T-helper 1 cell (primary cell): ENCODE measurements at regions not wholly inside any gene's neighbourhood (a gene's known extent, or its start where the extent isn't known, plus 50 kb on each side); places are given as distances from the start of the nearest gene placed in this dataset.

Source experiments
- DNase-seq, 5 donors: peaks; one replicate each; pipeline ENCODE4 v3.0.0-alpha.2; 2012 to 2020

DNA sequence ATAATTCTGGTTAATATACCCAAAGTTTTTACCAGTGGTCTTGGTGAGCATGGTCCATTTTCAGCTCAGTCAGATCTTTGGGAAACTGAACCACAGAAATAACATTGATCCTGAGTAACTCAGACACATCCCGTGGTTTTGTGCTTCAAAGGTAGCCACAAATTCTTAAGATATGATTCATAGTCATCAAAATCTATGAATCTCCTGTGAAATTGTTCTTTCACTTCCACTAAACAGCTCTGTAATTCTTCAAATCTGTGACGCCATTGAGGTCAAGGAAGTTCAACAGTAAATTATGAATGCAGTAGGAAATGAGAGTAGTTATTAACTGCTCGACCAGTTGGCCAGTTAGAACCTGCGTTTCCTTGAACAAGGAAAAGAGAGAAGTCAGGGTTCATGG is 147.3 kb downstream of the IRS1 start:
- DNase-seq, result peak in 1 of 5 donors; percentile 80

- DNase-seq, result peak in 2 of 5 donors; percentile 6 to 91
Observed at GRCh38 chr2:226649871-226650660, 149.6 kb downstream of the IRS1 start.

- no peak for DNase-seq
Observed at GRCh38 chr2:226649201-226649600, 150.4 kb downstream of the IRS1 start.

DNA sequence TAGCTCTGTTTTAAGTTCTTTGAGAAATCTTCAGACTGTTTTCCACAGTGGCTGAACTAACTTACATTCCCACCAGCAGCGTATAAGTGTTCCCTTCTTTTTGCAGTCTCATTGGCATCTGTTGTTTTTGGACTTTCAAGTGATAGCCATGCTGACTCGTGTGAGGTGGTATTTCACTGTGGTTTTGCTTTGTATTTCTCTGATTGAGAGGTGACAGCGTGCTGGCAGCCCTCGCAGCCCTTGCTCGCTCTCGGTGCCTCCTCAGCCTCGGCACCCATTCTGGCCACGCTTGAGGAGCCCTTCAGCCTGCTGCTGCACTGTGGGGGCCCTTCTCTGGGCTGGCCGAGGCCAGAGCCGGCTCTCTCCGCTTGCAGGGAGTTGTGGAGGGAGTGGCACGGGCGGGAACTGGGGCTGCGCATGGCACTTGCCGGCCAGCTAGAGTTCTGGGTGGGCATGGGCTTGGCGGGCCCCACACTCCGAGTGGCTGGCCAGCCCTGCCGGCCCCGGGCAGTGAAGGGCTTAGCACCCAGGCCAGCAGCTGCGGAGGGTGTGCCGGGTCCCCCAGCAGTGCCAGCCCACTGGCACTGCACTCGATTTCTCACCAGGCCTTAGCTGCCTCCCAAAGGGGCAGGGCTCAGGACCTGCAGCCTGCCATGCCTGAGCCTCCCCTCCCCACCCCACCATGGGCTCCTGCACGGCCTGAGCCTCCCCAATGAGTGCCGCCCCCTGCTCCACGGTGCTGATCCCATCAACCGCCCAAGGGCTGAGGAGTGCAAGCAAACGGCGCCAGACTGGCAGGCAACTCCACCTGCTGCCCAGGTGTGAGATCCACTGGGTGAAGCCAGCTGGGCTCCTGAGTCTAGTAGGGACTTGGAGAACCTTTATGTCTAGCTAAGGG is 151.8 kb downstream of the IRS1 start:
- DNase-seq, result no peak

- DNase-seq, result no peak
Observed at GRCh38 chr2:226644399-226644865, 155.2 kb downstream of the IRS1 start.

DNA sequence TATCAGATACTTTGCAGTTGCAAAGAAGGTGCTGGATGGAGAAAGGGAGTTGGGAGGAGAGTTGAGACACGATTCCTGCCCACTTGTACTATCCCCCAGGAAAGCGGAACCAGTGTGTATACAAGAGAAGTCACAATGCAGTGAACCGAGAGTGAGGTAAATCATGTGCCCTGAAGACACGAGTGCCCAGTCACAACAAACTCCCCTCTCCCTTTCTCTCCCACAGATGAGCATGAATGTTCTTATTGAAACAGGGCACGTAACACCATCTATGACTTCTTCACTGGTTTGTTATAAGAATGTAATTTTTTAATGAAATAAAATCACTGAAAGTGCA is 155.7 kb downstream of the IRS1 start:
- DNase-seq, result no peak

- DNase-seq, result no peak
Observed at GRCh38 chr2:226643030-226643945, 156.3 kb downstream of the IRS1 start.

GRCh38 chr2:226641008-226641407 is 158.6 kb downstream of the IRS1 start:
- DNase-seq, result no peak

GRCh38 chr2:226640501-226640900 is 159.1 kb downstream of the IRS1 start:
- no peak for DNase-seq

DNA sequence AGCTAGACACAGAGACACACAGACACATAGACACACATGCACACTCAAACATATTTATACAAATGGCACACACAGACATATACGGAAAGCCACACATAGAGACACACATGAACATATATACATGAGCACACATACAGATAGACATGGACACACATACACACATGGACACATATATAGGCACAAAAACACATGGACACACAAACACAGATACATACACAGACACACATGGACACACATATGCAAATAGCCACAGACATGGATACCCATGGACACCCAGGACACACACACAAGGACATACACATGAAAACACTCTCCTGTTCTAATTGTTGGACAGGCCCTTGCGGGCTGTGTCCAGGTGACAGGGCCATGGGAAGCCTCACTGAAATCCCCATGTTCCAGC is 160.1 kb downstream of the IRS1 start:
- DNase-seq, result no peak

GRCh38 chr2:226638576-226638975 is 161.0 kb downstream of the IRS1 start:
- no peak for DNase-seq

DNA sequence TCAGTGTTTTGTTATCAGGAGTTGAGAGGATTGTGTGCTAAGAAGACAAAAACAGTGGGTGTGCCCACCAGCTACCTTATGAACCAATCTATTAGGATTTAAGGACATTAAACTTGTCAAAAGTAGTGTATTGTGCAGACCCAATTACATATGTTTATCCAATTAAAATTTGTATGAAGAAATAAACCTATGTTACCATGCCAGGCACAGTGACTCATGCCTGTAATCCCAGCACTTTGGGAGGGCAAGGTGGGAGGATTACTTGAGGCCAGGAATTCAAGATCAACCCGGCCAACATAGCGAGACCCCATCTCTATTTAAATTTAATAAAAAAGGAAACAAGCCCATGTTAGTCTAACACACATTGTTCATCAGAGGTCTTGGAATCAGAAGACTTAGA is 162.2 kb downstream of the IRS1 start:
- DNase-seq, result no peak

DNA sequence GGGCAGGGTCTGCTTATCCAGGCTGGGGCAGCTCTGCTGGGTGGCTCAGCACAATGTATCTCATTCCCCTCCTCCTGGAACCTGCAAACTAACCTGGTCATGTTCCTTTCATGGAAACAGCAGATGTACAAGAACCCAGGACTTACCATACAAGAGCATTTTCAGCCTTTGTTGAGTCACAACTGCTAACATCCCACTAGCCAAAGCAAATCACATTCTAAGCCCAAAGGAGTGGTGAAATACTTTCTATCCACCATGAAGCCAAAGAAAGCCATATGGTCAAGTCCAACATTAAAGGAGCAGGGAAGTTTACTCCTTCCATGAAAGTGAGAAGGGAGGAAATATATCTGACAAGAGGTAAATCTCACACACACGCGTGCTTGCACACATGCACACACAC is 163.0 kb downstream of the IRS1 start:
- DNase-seq, result no peak

GRCh38 chr2:226634943-226635604 is 164.5 kb downstream of the IRS1 start:
- DNase-seq, result no peak

- no peak for DNase-seq
Observed at GRCh38 chr2:226631671-226632070, 167.9 kb downstream of the IRS1 start.

DNA sequence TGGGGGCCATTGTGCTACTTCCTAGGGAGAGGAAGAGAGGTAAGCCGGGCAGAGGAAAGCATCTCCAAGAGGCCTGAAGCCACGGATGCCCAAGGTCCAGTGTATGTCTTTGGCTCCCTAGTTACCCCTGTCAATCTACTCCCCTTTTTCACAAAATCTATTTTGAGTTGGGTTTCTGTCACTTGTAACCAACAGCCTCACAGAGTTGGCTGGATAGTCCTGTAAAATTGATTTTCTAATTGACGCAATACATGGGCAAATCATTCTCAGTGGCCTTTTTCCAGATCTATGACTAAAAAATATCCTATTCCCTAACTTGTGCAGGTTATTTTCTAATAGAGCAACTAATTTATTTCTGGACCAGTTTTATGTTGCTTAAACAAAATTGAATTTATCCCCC is 168.4 kb downstream of the IRS1 start:
- DNase-seq, result no peak

- DNase-seq, result no peak
Observed at GRCh38 chr2:226625946-226626345, 173.7 kb downstream of the IRS1 start.

DNA sequence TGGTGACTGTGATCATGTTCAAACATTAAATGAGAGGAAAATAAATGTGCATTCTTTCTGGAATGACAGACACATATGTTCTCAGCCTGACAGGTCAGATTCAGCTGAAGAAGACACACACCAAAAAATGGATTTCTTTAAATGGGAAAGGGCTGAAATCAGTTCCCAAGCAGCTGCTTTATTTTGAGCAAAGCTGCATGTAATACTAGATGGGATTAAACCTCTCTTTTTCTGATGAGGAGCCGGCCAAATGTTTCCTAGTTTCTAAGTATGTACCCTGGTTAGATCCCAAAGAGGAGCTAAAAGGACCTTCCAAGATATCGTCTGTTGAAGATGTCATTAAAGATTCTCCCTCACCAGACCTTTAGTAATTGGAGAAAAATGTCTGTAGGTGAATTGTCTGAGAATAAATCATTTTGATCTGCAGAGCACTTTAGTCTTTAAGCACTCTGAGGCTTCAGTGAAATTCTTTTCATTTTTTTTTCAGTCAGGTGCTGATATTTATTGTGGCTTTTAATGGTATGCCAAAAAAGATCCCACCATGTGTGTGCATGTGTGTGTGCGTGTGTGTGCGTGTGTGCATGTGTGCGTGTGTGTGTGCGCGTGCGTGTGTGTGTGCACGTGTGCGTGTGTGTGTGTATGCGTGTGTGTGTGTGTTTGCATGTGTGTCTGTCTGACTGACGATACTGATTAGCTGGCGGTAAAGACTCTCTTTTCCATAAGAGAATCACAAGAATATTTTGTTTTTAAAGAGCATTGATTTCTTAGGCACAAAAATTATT is 175.8 kb downstream of the IRS1 start:
- DNase-seq, result no peak

- no peak for DNase-seq
Observed at GRCh38 chr2:226622484-226622883, 177.1 kb downstream of the IRS1 start.

GRCh38 chr2:226620176-226620575 is 179.4 kb downstream of the IRS1 start:
- DNase-seq, result no peak

DNA sequence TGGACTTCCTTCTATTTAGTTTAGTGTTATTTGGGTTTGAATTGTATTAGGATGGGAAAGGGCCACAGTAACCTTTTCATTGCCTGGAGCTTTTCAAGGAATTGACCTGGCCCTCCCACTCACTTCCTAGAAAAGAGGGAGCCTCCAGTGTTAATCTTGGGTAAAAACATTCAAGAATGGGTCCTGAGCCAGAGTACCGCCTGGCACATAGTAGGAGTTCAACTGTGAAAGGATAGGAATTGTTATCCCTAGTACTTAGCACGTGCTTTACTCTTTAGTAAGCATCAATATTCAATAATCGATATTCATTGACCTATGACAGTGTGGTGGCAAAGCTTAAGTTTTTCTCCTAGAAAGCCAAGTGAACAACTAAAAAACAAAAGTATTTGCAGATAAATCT is 179.9 kb downstream of the IRS1 start:
- no peak for DNase-seq
